HG03558 (cell line): ENCODE measurements at regions not wholly inside any gene's neighbourhood (a gene's known extent, or its start where the extent isn't known, plus 50 kb on each side); places are given as distances from the start of the nearest gene placed in this dataset.

Source experiments
- ATAC-seq: cut with Tn5 transposase; IDR thresholded peaks from one replicate; pipeline ENCODE4 v1.9.1; 2021; ENCODE audit warnings: moderate number of reproducible peaks; ENCODE audit not compliant: unreplicated experiment; ENCODE audit errors: extremely low read depth

GRCh38 chr5:56499491-56499890 lies 266.4 kb upstream of the ANKRD55 start:
- no peak for ATAC-seq

GRCh38 chr5:56498759-56499395 lies 265.7 kb upstream of the ANKRD55 start:
- no peak for ATAC-seq

GRCh38 chr5:56496581-56497063 lies 263.5 kb upstream of the ANKRD55 start:
- ATAC-seq: no peak

GRCh38 chr5:56494300-56494731 lies 261.2 kb upstream of the ANKRD55 start:
- ATAC-seq: no peak

GRCh38 chr5:56493766-56494165 lies 260.6 kb upstream of the ANKRD55 start:
- no peak for ATAC-seq

- ATAC-seq: no peak
These were observed 260.2 kb upstream of the ANKRD55 start for GRCh38 chr5:56493308-56493707.

GRCh38 chr5:56492812-56493211 lies 259.7 kb upstream of the ANKRD55 start:
- no peak for ATAC-seq

- ATAC-seq: no peak
These were observed 257.9 kb upstream of the ANKRD55 start for GRCh38 chr5:56490971-56491468.

GRCh38 chr5:56489272-56489671 lies 256.1 kb upstream of the ANKRD55 start:
- no peak for ATAC-seq

GRCh38 chr5:56487528-56488115 lies 254.5 kb upstream of the ANKRD55 start:
- ATAC-seq: no peak

GRCh38 chr5:56482363-56482762 lies 249.2 kb upstream of the ANKRD55 start:
- ATAC-seq: no peak

GRCh38 chr5:56481428-56482357 lies 248.6 kb upstream of the ANKRD55 start:
- no peak for ATAC-seq

- ATAC-seq: no peak
These were observed 247.7 kb upstream of the ANKRD55 start for GRCh38 chr5:56480705-56481427.

- no peak for ATAC-seq
These were observed 247.1 kb upstream of the ANKRD55 start for GRCh38 chr5:56480078-56480704.

GRCh38 chr5:56479696-56480077 lies 246.6 kb upstream of the ANKRD55 start:
- no peak for ATAC-seq

GRCh38 chr5:56479126-56479525 lies 246.0 kb upstream of the ANKRD55 start:
- ATAC-seq: no peak

GRCh38 chr5:56478062-56478461 lies 244.9 kb upstream of the ANKRD55 start:
- no peak for ATAC-seq

- ATAC-seq: no peak
These were observed 243.3 kb upstream of the ANKRD55 start for GRCh38 chr5:56476487-56476856.

- ATAC-seq: no peak
These were observed 242.8 kb upstream of the ANKRD55 start for GRCh38 chr5:56475689-56476486.
